GM12878 (cell line): ENCODE measurements at regions not wholly inside any gene's neighbourhood (a gene's known extent, or its start where the extent isn't known, plus 50 kb on each side); places are given as distances from the start of the nearest gene placed in this dataset.

Source experiments
- ATF2 ChIP-seq: IDR thresholded peaks from 2 replicates; pipeline ENCODE4 v1.6.1; 2012; ENCODE audit warnings: low read length, inconsistent platforms
- CREM ChIP-seq: IDR thresholded peaks from 2 replicates; pipeline ENCODE4 v1.6.1; 2014; ENCODE audit warnings: antibody characterized with exemption, low read depth
- FOXK2 ChIP-seq: fragments of 450-650 bp; IDR thresholded peaks from 2 replicates; pipeline ENCODE4 v1.6.1; 2017; ENCODE audit warnings: mild to moderate bottlenecking, moderate library complexity
- IRF4 ChIP-seq: IDR thresholded peaks from 2 replicates; pipeline ENCODE4 v1.6.1; 2011; ENCODE audit warnings: low read depth, low read length
- IRF5 ChIP-seq: fragments of 450-650 bp; IDR thresholded peaks from 2 replicates; pipeline ENCODE4 v1.6.1; 2017; ENCODE audit warnings: borderline replicate concordance
- KAT2A ChIP-seq: conservative IDR thresholded peaks from 2 replicates; pipeline ENCODE4 v1.6.1; 2011; ENCODE audit warnings: low read depth, low read length; ENCODE audit not compliant: control insufficient read depth
- NFYA ChIP-seq: IDR thresholded peaks from 2 replicates; pipeline ENCODE4 v1.6.1; 2011; ENCODE audit warnings: low read depth, mild to moderate bottlenecking, low read length, improper control_type of control experiment, borderline replicate concordance
- NR2C2 ChIP-seq: IDR thresholded peaks from 2 replicates; pipeline ENCODE4 v1.6.1; 2011; ENCODE audit warnings: borderline replicate concordance, low read depth; ENCODE audit not compliant: control insufficient read depth, insufficient read length
- SUZ12 ChIP-seq: fragments of 200-600 bp; sonication (generic); IDR thresholded peaks from one replicate; pipeline ENCODE4 v1.6.1; 2018; ENCODE audit warnings: antibody characterized with exemption, mild to moderate bottlenecking; ENCODE audit not compliant: unreplicated experiment
- ZSCAN29 ChIP-seq: fragments of 450-650 bp; IDR thresholded peaks from 2 replicates; pipeline ENCODE4 v1.6.1; 2017; ENCODE audit warnings: mild to moderate bottlenecking, moderate library complexity
- ZZZ3 ChIP-seq: IDR thresholded peaks from 2 replicates; pipeline ENCODE4 v1.6.1; 2011; ENCODE audit warnings: low read depth; ENCODE audit not compliant: control insufficient read depth, insufficient read length
- TF ChIP-seq, protein P1 (sequence below): fragments of 450-650 bp; IDR thresholded peaks from 2 replicates; pipeline ENCODE4 v1.6.1; 2016; ENCODE audit warnings: mild to moderate bottlenecking

DNA sequence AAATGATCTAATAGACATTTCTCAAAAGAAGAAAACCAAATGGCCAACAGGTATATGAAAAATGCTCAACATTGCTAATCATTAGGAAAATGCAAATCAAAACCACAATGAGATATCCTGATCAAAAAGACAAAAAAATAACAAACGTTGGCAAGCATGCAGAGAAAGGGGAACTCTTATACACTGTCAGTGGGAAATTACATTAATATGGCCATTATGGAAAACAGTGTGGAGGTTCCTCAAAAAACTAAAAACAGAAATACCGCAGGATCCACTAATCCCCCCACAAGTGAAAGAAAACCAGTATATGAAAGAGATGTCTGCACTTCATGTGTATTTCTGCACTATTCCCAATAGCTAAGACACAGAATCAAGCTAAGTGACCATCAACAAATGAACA, 57.7 kb upstream of the CTIF start (continued):
- no peak for TF ChIP-seq NR2C2
- no peak for TF ChIP-seq ATF2
- no peak for TF ChIP-seq ZZZ3
- no peak for TF ChIP-seq KAT2A
- TF ChIP-seq CREM = no peak
- TF ChIP-seq IRF5 = no peak
- TF ChIP-seq NFYA = no peak
- no peak for TF ChIP-seq FOXK2
- TF ChIP-seq, protein P1, sequence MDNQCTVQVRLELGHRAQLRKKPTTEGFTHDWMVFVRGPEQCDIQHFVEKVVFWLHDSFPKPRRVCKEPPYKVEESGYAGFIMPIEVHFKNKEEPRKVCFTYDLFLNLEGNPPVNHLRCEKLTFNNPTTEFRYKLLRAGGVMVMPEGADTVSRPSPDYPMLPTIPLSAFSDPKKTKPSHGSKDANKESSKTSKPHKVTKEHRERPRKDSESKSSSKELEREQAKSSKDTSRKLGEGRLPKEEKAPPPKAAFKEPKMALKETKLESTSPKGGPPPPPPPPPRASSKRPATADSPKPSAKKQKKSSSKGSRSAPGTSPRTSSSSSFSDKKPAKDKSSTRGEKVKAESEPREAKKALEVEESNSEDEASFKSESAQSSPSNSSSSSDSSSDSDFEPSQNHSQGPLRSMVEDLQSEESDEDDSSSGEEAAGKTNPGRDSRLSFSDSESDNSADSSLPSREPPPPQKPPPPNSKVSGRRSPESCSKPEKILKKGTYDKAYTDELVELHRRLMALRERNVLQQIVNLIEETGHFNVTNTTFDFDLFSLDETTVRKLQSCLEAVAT = no peak
- TF ChIP-seq SUZ12 = no peak
- no peak for TF ChIP-seq ZSCAN29
- no peak for TF ChIP-seq IRF4
